H9 (cell line): ENCODE measurements at regions not wholly inside any gene's neighbourhood (a gene's known extent, or its start where the extent isn't known, plus 50 kb on each side); places are given as distances from the start of the nearest gene placed in this dataset.
A peak's percentile ranks its signal among the peaks of the same experiment; 100 is the strongest.

Experiments used
- DNase-seq: peaks from one replicate; pipeline ENCODE4 v3.0.0-alpha.2; 2017
- H2AFZ ChIP-seq: one replicate; pipeline ENCODE4 v1.6.1; 2013; ENCODE audit warnings: mild to moderate bottlenecking, low read length, control low read depth, moderate library complexity
- H2AK5ac ChIP-seq: 2 replicates; pipeline ENCODE4 v1.6.1; 2013; ENCODE audit warnings: low read length, control low read depth, mixed read lengths; ENCODE audit not compliant: insufficient read length
- H2BK120ac ChIP-seq: one replicate; pipeline ENCODE4 v1.6.1; 2013; ENCODE audit warnings: low read depth, mild to moderate bottlenecking, low read length, control low read depth, inconsistent platforms; ENCODE audit not compliant: poor library complexity, severe bottlenecking
- H2BK12ac ChIP-seq: 2 replicates; pipeline ENCODE4 v1.6.1; 2013; ENCODE audit warnings: low read length, control low read depth, mixed read lengths, low read depth; ENCODE audit not compliant: insufficient read length
- H2BK15ac ChIP-seq: 2 replicates; pipeline ENCODE4 v1.6.1; 2013; ENCODE audit warnings: low read depth, low read length, control low read depth
- H2BK20ac ChIP-seq: one replicate; pipeline ENCODE4 v1.6.1; 2013; ENCODE audit warnings: low read depth, mild to moderate bottlenecking, low read length, control low read depth, inconsistent platforms; ENCODE audit not compliant: poor library complexity, severe bottlenecking
- H2BK5ac ChIP-seq: 2 replicates; pipeline ENCODE4 v1.6.1; 2013; ENCODE audit warnings: low read length, control low read depth, mixed read lengths; ENCODE audit not compliant: insufficient read length
- H3K14ac ChIP-seq: 2 replicates; pipeline ENCODE4 v1.6.1; 2013; ENCODE audit warnings: low read length, control low read depth; ENCODE audit not compliant: insufficient read depth
- H3K18ac ChIP-seq: 2 replicates; pipeline ENCODE4 v1.6.1; 2013; ENCODE audit warnings: low read depth, mild to moderate bottlenecking, mixed read lengths, low read length, control low read depth; ENCODE audit not compliant: insufficient read length
- H3K23ac ChIP-seq: 2 replicates; pipeline ENCODE4 v1.6.1; 2013; ENCODE audit warnings: low read length, control low read depth, mixed read lengths, low read depth; ENCODE audit not compliant: insufficient read length
- H3K23me2 ChIP-seq: 2 replicates; pipeline ENCODE4 v1.6.1; 2013; ENCODE audit warnings: low read depth, mild to moderate bottlenecking, mixed read lengths, low read length, control low read depth; ENCODE audit not compliant: insufficient read length, poor library complexity, severe bottlenecking
- H3K27ac ChIP-seq: 2 replicates; pipeline ENCODE4 v1.5.1; 2013; ENCODE audit warnings: low read length, control low read depth, mixed read lengths, low read depth; ENCODE audit not compliant: insufficient read length
- H3K27me3 ChIP-seq: 2 replicates; pipeline ENCODE4 v1.6.1; 2013; ENCODE audit warnings: low read length, control low read depth, inconsistent platforms; ENCODE audit not compliant: insufficient read depth
- H3K4ac ChIP-seq: 2 replicates; pipeline ENCODE4 v1.6.1; 2013; ENCODE audit warnings: low read depth, mild to moderate bottlenecking, control low read depth, inconsistent platforms, low read length, moderate library complexity
- H3K4me1 ChIP-seq: 2 replicates; pipeline ENCODE4 v1.6.1; 2013; ENCODE audit warnings: low read length, control low read depth, inconsistent platforms; ENCODE audit not compliant: insufficient read depth
- H3K4me2 ChIP-seq: 2 replicates; pipeline ENCODE4 v1.6.1; 2013; ENCODE audit warnings: low read length, control low read depth, mixed read lengths; ENCODE audit not compliant: insufficient read length, insufficient read depth
- H3K56ac ChIP-seq: 2 replicates; pipeline ENCODE4 v1.6.1; 2013; ENCODE audit warnings: low read depth, mild to moderate bottlenecking, mixed read lengths, low read length, control low read depth; ENCODE audit not compliant: insufficient read length
- H3K79me1 ChIP-seq: 2 replicates; pipeline ENCODE4 v1.6.1; 2013; ENCODE audit warnings: low read depth, mild to moderate bottlenecking, moderate library complexity, low read length, control low read depth, inconsistent platforms; ENCODE audit not compliant: insufficient read depth, poor library complexity, severe bottlenecking
- H3K79me2 ChIP-seq: 2 replicates; pipeline ENCODE4 v1.6.1; 2013; ENCODE audit warnings: low read length, control low read depth, inconsistent platforms; ENCODE audit not compliant: insufficient read depth
- H3K9ac ChIP-seq: 2 replicates; pipeline ENCODE4 v1.6.1; 2013; ENCODE audit warnings: low read length, control low read depth, mixed read lengths; ENCODE audit not compliant: insufficient read length; ENCODE audit errors: extremely low read depth
- H3K9me3 ChIP-seq: one replicate; pipeline ENCODE4 v1.6.1; 2013; ENCODE audit warnings: low read depth, low read length, inconsistent platforms; ENCODE audit not compliant: control insufficient read depth
- H3T11ph ChIP-seq: one replicate; pipeline ENCODE4 v1.6.1; 2013; ENCODE audit warnings: mild to moderate bottlenecking, low read length, control low read depth, inconsistent platforms
- H4K20me1 ChIP-seq: one replicate; pipeline ENCODE4 v1.6.1; 2013; ENCODE audit not compliant: control insufficient read depth, insufficient read length, insufficient read depth
- H4K5ac ChIP-seq: 2 replicates; pipeline ENCODE4 v1.6.1; 2013; ENCODE audit warnings: low read depth, mild to moderate bottlenecking, mixed read lengths, low read length, control low read depth; ENCODE audit not compliant: insufficient read length
- H4K8ac ChIP-seq: replicated peaks from 2 replicates; pipeline ENCODE4 v1.6.1; 2013; ENCODE audit warnings: low read length, control low read depth, mixed read lengths, low read depth; ENCODE audit not compliant: insufficient read length
- H4K91ac ChIP-seq: 2 replicates; pipeline ENCODE4 v1.6.1; 2013; ENCODE audit warnings: low read depth, mild to moderate bottlenecking, moderate library complexity, mixed read lengths, low read length, control low read depth; ENCODE audit not compliant: insufficient read length
- H3K27ac Mint-ChIP-seq, 3 experiments: 2 replicates in 2 of 3; 3 replicates in 1 of 3; pipeline ENCODE4 v1.8.0; 2020 to 2021; ENCODE audit warnings: mixed read lengths in 3 of 3, mild to moderate bottlenecking in 1 of 3, moderate library complexity in 1 of 3
- H3K27me3 Mint-ChIP-seq: 2 replicates; pipeline ENCODE4 v1.8.0; 2021; ENCODE audit warnings: low read depth, mild to moderate bottlenecking, moderate library complexity, mixed read lengths
- H3K36me3 Mint-ChIP-seq, 3 experiments: 2 replicates in 2 of 3; 3 replicates in 1 of 3; pipeline ENCODE4 v1.8.0; 2020 to 2021; ENCODE audit warnings: low read depth in 3 of 3, mixed read lengths in 3 of 3; ENCODE audit not compliant: insufficient read depth in 1 of 3
- H3K4me1 Mint-ChIP-seq, 2 experiments: 2 replicates each; pipeline ENCODE4 v1.8.0; 2020; ENCODE audit warnings: mixed read lengths in 2 of 2
- H3K4me3 Mint-ChIP-seq, 2 experiments: 2 replicates in 1 of 2; 3 replicates in 1 of 2; pipeline ENCODE4 v1.8.0; 2020 to 2021; ENCODE audit warnings: mild to moderate bottlenecking in 2 of 2, mixed read lengths in 2 of 2, moderate library complexity in 1 of 2
- H3K9me3 Mint-ChIP-seq, 2 experiments: 2 replicates in 1 of 2; 3 replicates in 1 of 2; pipeline ENCODE4 v1.8.0; 2020; ENCODE audit warnings: mild to moderate bottlenecking in 2 of 2, mixed read lengths in 2 of 2, moderate library complexity in 1 of 2
- CTCF ChIP-seq: fragments of 200-600 bp; sonication (generic); conservative IDR thresholded peaks from 3 replicates; pipeline ENCODE4 v1.8.0; 2021; ENCODE audit warnings: antibody characterized with exemption, mild to moderate bottlenecking
- WGBS: extraction: QIAGEN DNeasy Blood & Tissue Kit; methylation state at CpG from one replicate; pipeline ENCODE4 v1.1.7; 2013; ENCODE audit warnings: missing lambda C conversion rate, low lambda C conversion rate, mixed read lengths; ENCODE audit not compliant: insufficient read length; ENCODE audit errors: extremely low coverage; 5-methylcytosine and 5-hydroxymethylcytosine counted together

- H2BK5ac ChIP-seq = no peak overlapping the region
- H3K23ac ChIP-seq = no peak overlapping the region
- H3K4me2 ChIP-seq = no peak overlapping the region
- peak; percentile 89 for TF ChIP-seq CTCF
- H4K8ac ChIP-seq = no peak overlapping the region
- H3K79me1 ChIP-seq = no peaks in the 10 kb centered on the region
- no peak overlapping the region for H3K14ac ChIP-seq
- no peak overlapping the region for H3K27ac Mint-ChIP-seq
- H3K4ac ChIP-seq = no peak overlapping the region
- DNase-seq = no peak
- no peaks in the 10 kb centered on the region for H3K9me3 ChIP-seq
- peaks cover 0 to 2% of the 10 kb centered on the region in 2 experiments; a peak in 1 of 5 replicates for H3K9me3 Mint-ChIP-seq
- H3T11ph ChIP-seq = no peak overlapping the region
- H2BK120ac ChIP-seq = no peak overlapping the region
- no peak overlapping the region for H3K27ac ChIP-seq
- H3K36me3 Mint-ChIP-seq = peaks cover 0 to 5% (median 0%) of the 10 kb centered on the region in 3 experiments; a peak in 3 of 7 replicates
- H3K27me3 ChIP-seq = no peaks in the 10 kb centered on the region
- H2BK20ac ChIP-seq = no peak overlapping the region
- H2BK15ac ChIP-seq = no peak overlapping the region
- H4K91ac ChIP-seq = no peak overlapping the region
- H3K4me1 ChIP-seq = no peaks in the 10 kb centered on the region; the same call in 1 of the 2 replicates
- no peak overlapping the region for H3K4me3 Mint-ChIP-seq
- no peak overlapping the region for H3K56ac ChIP-seq
- no peak overlapping the region for H4K5ac ChIP-seq
- no peaks in the 10 kb centered on the region for H3K79me2 ChIP-seq
- H2AK5ac ChIP-seq = no peak overlapping the region
- H3K4me1 Mint-ChIP-seq = peaks cover 19 to 24% of the 10 kb centered on the region in 2 experiments
- no peak overlapping the region for H2BK12ac ChIP-seq
- no peaks in the 10 kb centered on the region for H3K23me2 ChIP-seq
- H3K27me3 Mint-ChIP-seq = no peaks in the 10 kb centered on the region
- no peaks in the 10 kb centered on the region for H4K20me1 ChIP-seq
- WGBS = no CpG with 5 or more reads among the region's 2 CpGs
- H3K9ac ChIP-seq = no peak overlapping the region
- no peak overlapping the region for H3K18ac ChIP-seq
- H2AFZ ChIP-seq = no peak overlapping the region
Observed at GRCh38 chr4:134935320-134935719, 733.7 kb upstream of the PABPC4L start.
